ENCODE measurements at regions not wholly inside any gene's neighbourhood (a gene's known extent, or its start where the extent isn't known, plus 50 kb on each side); places are given as distances from the start of the nearest gene placed in this dataset.
A peak's percentile ranks its signal among the peaks of the same experiment; 100 is the strongest.

DNA sequence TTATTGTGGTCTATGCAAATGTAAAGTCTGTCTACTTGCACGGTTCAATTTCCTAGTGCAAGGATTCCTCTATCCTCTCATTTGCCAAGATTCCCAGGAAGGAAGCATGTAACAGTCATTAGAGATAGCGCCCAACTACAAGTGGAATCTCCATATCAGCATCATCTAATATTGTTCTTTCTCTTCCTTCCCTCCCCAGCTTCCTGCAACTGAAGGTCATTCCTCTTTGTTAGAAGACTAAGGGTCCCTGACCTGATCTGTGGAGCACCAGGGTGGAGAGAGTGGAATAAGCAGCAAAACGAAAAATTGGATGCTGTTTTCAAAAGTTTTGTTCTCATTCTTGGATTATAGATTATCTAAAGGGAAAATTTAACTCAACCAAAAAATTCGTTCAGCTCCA is 714.0 kb downstream of the DIAPH3 start:
- ATAC-seq (ENCODE audit: low FRiP score) = no peak
- DNase-seq (ENCODE audit: low spot score) = no peak
- TF ChIP-seq, protein P1, sequence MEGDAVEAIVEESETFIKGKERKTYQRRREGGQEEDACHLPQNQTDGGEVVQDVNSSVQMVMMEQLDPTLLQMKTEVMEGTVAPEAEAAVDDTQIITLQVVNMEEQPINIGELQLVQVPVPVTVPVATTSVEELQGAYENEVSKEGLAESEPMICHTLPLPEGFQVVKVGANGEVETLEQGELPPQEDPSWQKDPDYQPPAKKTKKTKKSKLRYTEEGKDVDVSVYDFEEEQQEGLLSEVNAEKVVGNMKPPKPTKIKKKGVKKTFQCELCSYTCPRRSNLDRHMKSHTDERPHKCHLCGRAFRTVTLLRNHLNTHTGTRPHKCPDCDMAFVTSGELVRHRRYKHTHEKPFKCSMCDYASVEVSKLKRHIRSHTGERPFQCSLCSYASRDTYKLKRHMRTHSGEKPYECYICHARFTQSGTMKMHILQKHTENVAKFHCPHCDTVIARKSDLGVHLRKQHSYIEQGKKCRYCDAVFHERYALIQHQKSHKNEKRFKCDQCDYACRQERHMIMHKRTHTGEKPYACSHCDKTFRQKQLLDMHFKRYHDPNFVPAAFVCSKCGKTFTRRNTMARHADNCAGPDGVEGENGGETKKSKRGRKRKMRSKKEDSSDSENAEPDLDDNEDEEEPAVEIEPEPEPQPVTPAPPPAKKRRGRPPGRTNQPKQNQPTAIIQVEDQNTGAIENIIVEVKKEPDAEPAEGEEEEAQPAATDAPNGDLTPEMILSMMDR (IDR thresholded peaks at IDR 0.05) = no peak

DNA sequence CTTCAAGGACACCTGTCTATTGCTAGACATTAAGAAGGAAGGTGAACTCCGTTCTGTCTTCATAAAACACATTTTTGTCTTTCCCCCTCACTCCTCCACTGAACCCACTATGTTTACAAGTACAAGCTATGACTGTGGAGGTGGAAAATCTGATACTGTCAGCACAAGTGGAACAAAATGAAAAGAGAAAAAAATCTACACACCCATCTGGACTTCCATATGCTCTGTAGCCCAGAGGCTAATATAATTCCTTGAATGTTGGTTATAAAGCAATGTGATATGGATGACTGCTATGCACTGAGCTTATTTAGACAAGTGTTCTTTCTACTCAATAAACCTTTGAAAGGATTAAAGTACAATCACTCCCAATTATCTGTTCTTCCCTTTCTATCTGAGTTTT is 713.5 kb downstream of the DIAPH3 start:
- TF ChIP-seq, protein P1 (IDR thresholded peaks at IDR 0.05) = no peak
- ATAC-seq (ENCODE audit: low FRiP score) = no peak
- DNase-seq (ENCODE audit: low spot score) = no peak

DNA sequence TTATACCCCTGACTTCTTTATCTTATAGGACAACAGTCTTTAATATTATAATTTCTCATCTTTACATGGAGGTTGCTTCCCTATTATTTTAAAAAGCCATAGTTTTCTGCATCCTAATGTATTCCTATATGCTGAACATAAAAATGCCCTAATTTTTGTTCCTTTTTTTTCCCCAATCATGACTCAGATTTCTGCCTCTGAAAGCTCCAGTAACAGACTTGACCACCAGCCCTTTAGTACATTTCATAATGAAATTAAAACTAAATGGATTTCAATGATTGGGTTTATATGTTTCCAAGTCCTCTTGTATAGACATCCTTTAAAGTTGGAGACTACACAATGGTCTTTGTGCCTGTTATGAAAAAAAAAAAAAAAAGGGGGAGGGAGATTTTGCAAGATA is 712.5 kb downstream of the DIAPH3 start:
- no peak for DNase-seq (ENCODE audit: low spot score)

DNA sequence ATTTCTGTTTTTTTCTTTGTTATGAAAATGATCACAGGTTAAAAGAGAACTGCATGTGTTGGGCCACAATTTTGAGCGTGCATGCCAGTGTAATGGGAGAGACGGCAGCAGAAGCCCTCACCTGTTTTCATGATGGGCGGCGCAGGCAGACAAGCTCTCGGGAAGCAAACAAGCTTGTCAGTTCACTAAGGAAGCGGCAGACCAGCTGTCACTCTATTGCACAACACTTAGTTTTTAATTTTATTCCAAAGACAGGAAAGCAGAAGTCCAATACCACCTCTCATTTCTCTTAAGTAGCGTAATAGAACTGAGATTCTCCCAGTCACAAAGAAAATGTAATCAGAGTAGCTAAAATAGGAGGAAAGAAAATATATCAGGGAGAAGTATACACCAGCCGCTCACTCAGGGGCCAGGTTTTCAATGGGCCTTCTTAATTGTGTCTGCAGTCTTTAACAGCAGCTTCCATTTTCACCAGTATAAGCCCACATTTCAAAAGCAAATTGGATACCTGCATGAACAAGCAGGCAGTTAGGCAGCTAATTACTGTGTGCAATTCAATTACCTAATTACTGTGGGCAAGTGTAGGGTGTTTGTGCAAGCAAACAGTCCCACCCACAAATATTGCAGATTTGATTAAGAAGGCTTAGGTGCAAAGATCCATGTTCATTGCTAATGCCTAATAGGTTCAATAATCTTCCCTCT is 711.4 kb downstream of the DIAPH3 start:
- no peak for ATAC-seq (ENCODE audit: low FRiP score)
- TF ChIP-seq, protein P1 (IDR thresholded peaks at IDR 0.05) = no peak
- DNase-seq (ENCODE audit: low spot score) = no peak

More for the DNA sequence above, 712.5 kb downstream of the DIAPH3 start:
- ATAC-seq (ENCODE audit: low FRiP score) = no peak
- TF ChIP-seq, protein P1 (IDR thresholded peaks at IDR 0.05) = no peak

DNA sequence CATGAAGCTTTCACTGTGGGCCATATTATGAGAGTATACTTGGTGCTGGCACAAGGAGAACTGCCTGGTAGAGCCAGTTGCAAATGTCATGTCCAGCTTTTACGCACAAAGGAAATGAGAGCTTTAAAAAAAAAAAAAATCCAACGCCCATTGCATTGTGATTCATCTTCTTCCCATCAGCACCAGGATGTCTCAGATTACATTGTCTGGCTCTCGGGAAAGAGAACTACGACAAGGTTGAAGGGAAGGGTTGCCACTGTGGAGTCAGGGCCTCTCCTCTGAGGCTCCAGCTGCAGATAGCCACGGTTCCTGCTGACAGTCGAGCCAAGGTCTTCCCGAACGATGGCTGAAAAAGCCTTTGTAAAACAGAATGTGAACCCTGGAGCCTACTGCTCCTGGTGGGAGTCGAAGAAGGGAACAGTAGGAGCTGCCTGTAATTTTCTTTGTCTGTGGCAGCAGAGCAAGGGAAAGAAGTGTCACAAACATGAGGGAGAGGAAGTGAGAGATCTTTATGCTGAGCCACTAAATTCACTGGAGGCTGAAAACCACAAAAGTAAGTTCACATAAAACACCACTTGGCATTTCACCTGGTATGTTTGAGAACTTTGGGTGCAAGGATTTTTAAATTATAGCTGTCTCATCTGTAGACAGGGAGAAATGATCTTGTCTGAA is 704.7 kb downstream of the DIAPH3 start:
- DNase-seq (ENCODE audit: low spot score) = no peak
- TF ChIP-seq, protein P1 (IDR thresholded peaks at IDR 0.05) = no peak
- ATAC-seq (ENCODE audit: low FRiP score) = peak; percentile 41

DNA sequence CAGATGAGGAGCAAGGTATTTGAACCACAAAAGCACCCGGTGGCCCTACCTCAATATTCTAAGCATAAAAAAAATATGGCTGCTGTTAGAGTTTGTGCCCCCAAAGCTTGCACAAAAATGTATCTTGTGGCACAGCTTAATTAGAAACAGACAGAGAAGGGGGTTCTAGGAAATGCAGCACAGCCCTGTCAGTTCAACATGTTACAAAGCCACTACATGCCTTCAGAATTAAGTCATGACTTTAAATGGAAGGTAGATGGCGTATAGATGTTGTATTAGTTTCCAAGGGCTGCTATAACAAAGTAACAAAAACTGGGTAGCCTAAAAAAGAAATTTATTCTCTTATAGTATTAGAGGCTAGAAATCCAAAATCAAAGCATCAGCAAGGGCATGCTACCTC is 703.8 kb downstream of the DIAPH3 start:
- TF ChIP-seq, protein P1 (IDR thresholded peaks at IDR 0.05) = no peak

DNA sequence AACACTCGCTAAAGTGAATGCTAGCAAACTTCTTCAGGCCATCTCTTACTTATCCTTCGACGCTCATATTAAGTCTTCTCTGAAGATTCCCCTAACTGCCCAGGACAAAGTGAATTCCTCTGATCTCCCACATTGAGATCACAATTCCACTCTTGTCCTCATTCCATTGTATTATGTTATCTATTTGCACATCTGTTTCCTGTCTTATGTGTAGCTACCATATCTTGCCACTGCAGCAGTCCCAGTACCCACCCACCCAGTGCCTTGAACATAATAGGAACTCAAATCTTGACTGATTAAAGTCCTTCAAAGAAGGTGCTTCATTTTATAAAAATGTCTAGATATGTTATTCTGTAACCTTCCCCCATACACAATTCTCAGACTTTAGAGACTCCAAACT is 702.3 kb downstream of the DIAPH3 start:
- no peak for ATAC-seq (ENCODE audit: low FRiP score)
- TF ChIP-seq, protein P1 (IDR thresholded peaks at IDR 0.05) = no peak

More for the DNA sequence above, 703.8 kb downstream of the DIAPH3 start:
- DNase-seq (ENCODE audit: low spot score) (no peak), ATAC-seq (ENCODE audit: low FRiP score) (no peak)

More for the DNA sequence above, 702.3 kb downstream of the DIAPH3 start:
- DNase-seq (ENCODE audit: low spot score) = no peak
